Ishikawa (cell line): ENCODE measurements at regions not wholly inside any gene's neighbourhood (a gene's known extent, or its start where the extent isn't known, plus 50 kb on each side); places are given as distances from the start of the nearest gene placed in this dataset.

Experiments
- CEBPB ChIP-seq: IDR thresholded peaks from 2 replicates; pipeline ENCODE4 v1.6.1; 2012
- CREB1 ChIP-seq: IDR thresholded peaks from 2 replicates; pipeline ENCODE4 v1.6.1; 2012; ENCODE audit warnings: low read depth
- EGR1 ChIP-seq: IDR thresholded peaks from 2 replicates; pipeline ENCODE4 v1.6.1; 2012
- EP300 ChIP-seq: IDR thresholded peaks from 2 replicates; pipeline ENCODE4 v1.6.1; 2012; ENCODE audit warnings: borderline replicate concordance
- FOXM1 ChIP-seq: IDR thresholded peaks from 2 replicates; pipeline ENCODE4 v1.6.1; 2012; ENCODE audit warnings: low read depth, borderline replicate concordance
- NFIC ChIP-seq: IDR thresholded peaks from 2 replicates; pipeline ENCODE4 v1.6.1; 2012
- RAD21 ChIP-seq: IDR thresholded peaks from 2 replicates; pipeline ENCODE4 v1.6.1; 2012; ENCODE audit warnings: low read depth
- REST ChIP-seq: IDR thresholded peaks from 2 replicates; pipeline ENCODE4 v1.6.1; 2012; ENCODE audit warnings: low read depth, mild to moderate bottlenecking
- TAF1 ChIP-seq: IDR thresholded peaks from 2 replicates; pipeline ENCODE4 v1.6.1; 2012; ENCODE audit warnings: low read depth, mild to moderate bottlenecking
- TCF12 ChIP-seq: IDR thresholded peaks from 2 replicates; pipeline ENCODE4 v1.6.1; 2012; ENCODE audit warnings: low read depth
- TEAD4 ChIP-seq: IDR thresholded peaks from 2 replicates; pipeline ENCODE4 v1.6.1; 2012
- YY1 ChIP-seq: IDR thresholded peaks from 2 replicates; pipeline ENCODE4 v1.6.1; 2012; ENCODE audit warnings: low read depth
- ZBTB7A ChIP-seq: IDR thresholded peaks from 2 replicates; pipeline ENCODE4 v1.6.1; 2012; ENCODE audit warnings: low read depth
- TF ChIP-seq, protein P1 (sequence below): IDR thresholded peaks from 2 replicates; pipeline ENCODE4 v1.6.1; 2012
- TF ChIP-seq, protein P2 (sequence below): IDR thresholded peaks from 2 replicates; pipeline ENCODE4 v1.6.1; 2012

DNA sequence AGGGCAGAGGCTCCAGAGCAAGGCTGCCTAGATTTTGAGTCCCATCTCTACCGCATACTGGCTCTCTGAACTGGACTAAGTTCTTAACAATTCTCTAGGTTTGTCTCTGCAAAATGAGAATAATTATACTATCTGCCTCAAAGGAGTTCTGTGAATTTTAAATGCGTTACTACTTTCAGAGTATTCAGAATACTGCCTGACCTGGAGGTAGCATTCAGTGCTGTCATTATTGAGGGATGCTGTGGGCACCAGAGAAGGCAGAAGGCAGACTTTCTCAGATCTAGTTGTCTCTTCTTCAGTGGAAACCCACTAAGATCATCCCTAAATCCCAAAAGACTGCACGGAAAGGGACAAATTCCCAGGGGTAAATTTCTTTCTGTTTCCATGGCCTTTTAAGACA is 147.4 kb upstream of the RORA start:
- TF ChIP-seq FOXM1 = no peak
- no peak for TF ChIP-seq TEAD4
- no peak for TF ChIP-seq CEBPB
- TF ChIP-seq EGR1 = no peak
- TF ChIP-seq, protein P1, sequence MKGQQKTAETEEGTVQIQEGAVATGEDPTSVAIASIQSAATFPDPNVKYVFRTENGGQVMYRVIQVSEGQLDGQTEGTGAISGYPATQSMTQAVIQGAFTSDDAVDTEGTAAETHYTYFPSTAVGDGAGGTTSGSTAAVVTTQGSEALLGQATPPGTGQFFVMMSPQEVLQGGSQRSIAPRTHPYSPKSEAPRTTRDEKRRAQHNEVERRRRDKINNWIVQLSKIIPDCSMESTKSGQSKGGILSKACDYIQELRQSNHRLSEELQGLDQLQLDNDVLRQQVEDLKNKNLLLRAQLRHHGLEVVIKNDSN = no peak
- no peak for TF ChIP-seq ZBTB7A
- TF ChIP-seq TAF1 = no peak
- TF ChIP-seq YY1 = no peak
- no peak for TF ChIP-seq RAD21

GRCh38 chr15:61374848-61375247 is 145.7 kb upstream of the RORA start:
- TF ChIP-seq CEBPB = no peak
- TF ChIP-seq TCF12 = no peak
- TF ChIP-seq YY1 = no peak
- TF ChIP-seq TAF1 = no peak

DNA sequence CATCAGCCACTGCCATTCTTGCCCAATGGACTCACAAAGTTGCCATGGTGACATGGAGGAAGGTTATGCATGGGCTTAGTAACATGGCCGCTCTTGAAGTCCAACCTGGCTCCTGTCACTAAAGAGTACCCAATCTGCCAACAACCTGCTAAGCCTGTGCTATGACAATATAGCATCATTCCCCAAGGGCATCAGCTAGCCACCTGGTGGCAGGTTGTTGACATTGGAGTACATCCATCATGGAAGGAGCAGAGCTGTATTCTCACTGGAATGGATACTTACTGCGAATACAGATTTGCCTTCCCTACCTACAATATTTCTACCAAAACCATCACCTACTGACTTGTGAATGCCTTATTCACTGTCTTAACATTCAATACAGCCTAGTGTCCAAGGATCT is 138.9 kb upstream of the RORA start:
- TF ChIP-seq ZBTB7A = no peak
- TF ChIP-seq, protein P1 = no peak
- no peak for TF ChIP-seq CREB1
- TF ChIP-seq EGR1 = no peak
- no peak for TF ChIP-seq TEAD4
- no peak for TF ChIP-seq NFIC
- TF ChIP-seq TCF12 = no peak
- no peak for TF ChIP-seq FOXM1

DNA sequence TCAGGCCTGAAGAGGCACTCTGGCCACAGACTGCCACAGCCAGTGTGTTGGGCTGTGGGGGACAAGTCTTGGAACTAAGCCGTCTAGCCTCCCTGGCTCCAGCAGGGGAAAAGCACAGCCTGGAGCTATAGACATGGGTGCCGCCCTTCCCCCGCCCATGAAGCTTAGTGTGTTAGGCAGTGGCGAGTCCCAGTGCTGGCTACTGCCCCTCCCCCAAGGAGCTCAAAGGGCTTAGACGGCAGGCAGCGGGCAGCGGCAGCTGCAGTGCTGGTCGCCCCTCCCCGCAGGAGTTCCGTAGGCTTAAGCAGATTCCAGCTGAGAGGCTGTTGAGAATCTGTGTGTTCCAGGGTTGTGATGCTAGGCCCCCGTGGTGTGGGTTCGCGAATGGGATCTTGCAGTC is 135.8 kb upstream of the RORA start:
- TF ChIP-seq EGR1 = no peak
- TF ChIP-seq FOXM1 = no peak
- no peak for TF ChIP-seq CREB1
- no peak for TF ChIP-seq RAD21
- no peak for TF ChIP-seq EP300
- TF ChIP-seq TCF12 = no peak
- TF ChIP-seq TEAD4 = no peak
- TF ChIP-seq, protein P1 = no peak
- TF ChIP-seq, protein P2, sequence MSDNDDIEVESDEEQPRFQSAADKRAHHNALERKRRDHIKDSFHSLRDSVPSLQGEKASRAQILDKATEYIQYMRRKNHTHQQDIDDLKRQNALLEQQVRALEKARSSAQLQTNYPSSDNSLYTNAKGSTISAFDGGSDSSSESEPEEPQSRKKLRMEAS = no peak
- no peak for TF ChIP-seq CEBPB
- no peak for TF ChIP-seq TAF1
- TF ChIP-seq ZBTB7A = no peak
- TF ChIP-seq REST = no peak
- no peak for TF ChIP-seq YY1
- TF ChIP-seq NFIC = no peak

- TF ChIP-seq CEBPB (no peak), FOXM1 (no peak), TCF12 (no peak), ZBTB7A (no peak), TEAD4 (no peak), NFIC (no peak), CREB1 (no peak), YY1 (no peak), TAF1 (no peak), REST (no peak), RAD21 (no peak), EP300 (no peak), EGR1 (no peak)
- TF ChIP-seq, protein P1 = no peak
- TF ChIP-seq, protein P2 = no peak
These were observed 115.2 kb upstream of the RORA start for GRCh38 chr15:61344293-61344692.

GRCh38 chr15:61342390-61342789 is 113.3 kb upstream of the RORA start:
- no peak for TF ChIP-seq TAF1
